Esophagus squamous epithelium (tissue), 4 donors: ENCODE measurements at regions not wholly inside any gene's neighbourhood (a gene's known extent, or its start where the extent isn't known, plus 50 kb on each side); places are given as distances from the start of the nearest gene placed in this dataset.

Experiments used
- POLR2A ChIP-seq, 4 donors: fragments of 450-650 bp; IDR thresholded peaks; one replicate each; pipeline ENCODE4 v1.6.1; 2017; ENCODE audit warnings: antibody characterized with exemption in 4 of 4, mild to moderate bottlenecking in 4 of 4, moderate library complexity in 3 of 4
- TF ChIP-seq, protein P1 (sequence below), 6 experiments: fragments of 450-650 bp in 4 of 6; fragments of 200-600 bp in 2 of 6; sonication (generic) in 2 of 6; IDR thresholded peaks; one replicate each; pipeline ENCODE4 v1.5.1; 2016 to 2019; ENCODE audit warnings: antibody characterized with exemption in 6 of 6, mild to moderate bottlenecking in 4 of 6, moderate library complexity in 4 of 6

- no peak for TF ChIP-seq POLR2A (IDR thresholded peaks at IDR 0.05)
- TF ChIP-seq, protein P1, sequence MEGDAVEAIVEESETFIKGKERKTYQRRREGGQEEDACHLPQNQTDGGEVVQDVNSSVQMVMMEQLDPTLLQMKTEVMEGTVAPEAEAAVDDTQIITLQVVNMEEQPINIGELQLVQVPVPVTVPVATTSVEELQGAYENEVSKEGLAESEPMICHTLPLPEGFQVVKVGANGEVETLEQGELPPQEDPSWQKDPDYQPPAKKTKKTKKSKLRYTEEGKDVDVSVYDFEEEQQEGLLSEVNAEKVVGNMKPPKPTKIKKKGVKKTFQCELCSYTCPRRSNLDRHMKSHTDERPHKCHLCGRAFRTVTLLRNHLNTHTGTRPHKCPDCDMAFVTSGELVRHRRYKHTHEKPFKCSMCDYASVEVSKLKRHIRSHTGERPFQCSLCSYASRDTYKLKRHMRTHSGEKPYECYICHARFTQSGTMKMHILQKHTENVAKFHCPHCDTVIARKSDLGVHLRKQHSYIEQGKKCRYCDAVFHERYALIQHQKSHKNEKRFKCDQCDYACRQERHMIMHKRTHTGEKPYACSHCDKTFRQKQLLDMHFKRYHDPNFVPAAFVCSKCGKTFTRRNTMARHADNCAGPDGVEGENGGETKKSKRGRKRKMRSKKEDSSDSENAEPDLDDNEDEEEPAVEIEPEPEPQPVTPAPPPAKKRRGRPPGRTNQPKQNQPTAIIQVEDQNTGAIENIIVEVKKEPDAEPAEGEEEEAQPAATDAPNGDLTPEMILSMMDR (IDR thresholded peaks at IDR 0.05) = no peak
These were observed 480.5 kb upstream of the ARRDC4 start for GRCh38 chr15:97479957-97480356.
